HG03064 (cell line): ENCODE measurements at regions not wholly inside any gene's neighbourhood (a gene's known extent, or its start where the extent isn't known, plus 50 kb on each side); places are given as distances from the start of the nearest gene placed in this dataset.

Experiments used
- ATAC-seq: cut with Tn5 transposase; IDR thresholded peaks from one replicate; pipeline ENCODE4 v1.9.1; 2021; ENCODE audit warnings: low read depth; ENCODE audit not compliant: unreplicated experiment

DNA sequence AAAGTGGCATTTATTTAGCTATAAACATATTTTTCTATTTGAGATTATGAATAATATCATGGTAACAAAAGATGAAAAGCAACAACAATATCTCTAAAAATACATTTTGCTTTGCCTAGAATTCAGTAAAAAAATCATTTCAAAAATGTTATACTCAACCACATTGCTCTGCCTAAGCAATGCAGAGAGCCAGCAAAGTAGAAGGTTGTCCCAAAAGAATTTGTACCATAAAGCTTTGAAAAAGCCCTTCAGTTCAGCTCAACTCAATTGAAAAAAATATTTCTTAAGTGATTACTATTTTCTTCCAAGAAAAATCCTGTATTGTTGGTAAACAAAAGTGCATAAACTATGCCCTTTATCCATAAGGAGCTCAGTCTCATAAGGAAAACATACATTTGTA, 301.2 kb upstream of the ARSJ start:
- ATAC-seq: no peak

DNA sequence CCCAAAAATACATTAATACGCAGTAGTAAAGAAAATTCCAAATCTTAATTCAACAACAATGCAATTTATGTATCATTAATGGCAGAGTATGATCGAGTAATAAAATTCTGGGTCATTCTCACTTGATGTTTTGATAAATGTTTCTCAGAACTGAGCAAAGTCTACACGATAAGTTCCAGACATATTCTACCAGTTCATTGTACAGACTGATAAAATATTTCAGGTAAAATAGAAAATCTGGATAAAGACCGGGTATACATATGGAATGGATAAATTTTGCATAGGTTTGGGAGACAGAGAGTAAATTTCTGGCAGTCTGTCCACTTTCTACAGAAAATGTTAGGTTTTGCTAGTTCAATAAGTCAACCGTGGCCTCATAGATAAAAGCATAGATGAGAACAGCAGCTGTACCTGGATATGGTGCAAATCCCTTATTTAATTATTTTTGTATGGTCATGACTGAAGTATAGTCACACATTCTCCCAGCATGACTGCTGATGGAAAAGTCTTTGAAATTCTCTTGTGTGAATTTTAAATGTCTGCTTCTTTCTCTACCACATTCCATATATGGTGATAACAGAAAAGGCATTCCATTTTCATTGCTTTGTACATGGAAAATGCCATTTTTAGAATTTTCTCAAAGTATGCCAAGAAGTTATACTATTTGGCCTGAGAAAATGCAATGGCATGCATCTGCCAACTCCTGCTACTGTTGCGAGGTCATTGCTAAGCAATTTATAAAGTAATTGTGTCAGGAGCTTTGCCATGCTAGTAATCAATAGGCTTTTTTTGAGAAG, 301.9 kb upstream of the ARSJ start:
- no peak for ATAC-seq

DNA sequence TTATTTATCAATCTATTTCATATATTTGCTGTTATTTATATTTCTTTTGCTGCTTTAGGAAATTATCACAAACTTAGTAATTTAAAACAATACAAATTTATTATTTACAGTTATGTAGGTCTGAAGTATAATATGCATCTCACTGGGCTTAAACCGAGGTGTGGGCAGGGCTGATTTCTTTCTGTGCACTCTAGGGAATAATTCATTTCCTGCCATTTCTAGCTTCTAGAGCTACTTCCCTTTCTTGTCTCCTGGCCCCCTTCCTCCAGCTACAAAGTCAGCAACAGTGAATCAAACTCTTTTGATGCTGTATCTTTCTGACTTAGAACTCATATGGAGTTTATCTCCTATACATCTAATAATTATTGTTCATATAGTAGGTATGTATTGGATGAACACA, 303.5 kb upstream of the ARSJ start:
- ATAC-seq: no peak

DNA sequence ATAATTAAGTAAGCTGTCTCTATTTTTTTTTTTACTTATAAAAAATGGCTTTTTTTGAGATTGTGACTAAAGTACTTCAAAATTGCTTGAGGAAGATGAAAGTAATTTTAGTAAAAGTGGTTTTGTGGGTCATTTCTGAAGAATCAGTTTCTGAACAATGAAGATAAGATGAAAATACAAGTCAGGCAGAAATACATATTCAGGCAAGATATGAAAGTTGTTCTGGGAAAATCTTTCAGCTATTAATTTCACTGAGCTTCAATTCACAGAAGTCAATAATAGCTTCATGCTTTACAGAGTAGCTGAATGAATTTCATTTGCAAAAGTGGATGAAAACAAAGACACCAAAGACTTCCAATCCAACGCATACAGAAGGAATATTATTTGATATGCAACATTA, 305.2 kb upstream of the ARSJ start:
- no peak for ATAC-seq

- ATAC-seq: no peak
Measured at GRCh38 chr4:114286262-114286810, 306.9 kb upstream of the ARSJ start.

- no peak for ATAC-seq
Measured at GRCh38 chr4:114287079-114287696, 307.7 kb upstream of the ARSJ start.

GRCh38 chr4:114296126-114296525, 302.5 kb upstream of the UGT8 start:
- no peak for ATAC-seq

DNA sequence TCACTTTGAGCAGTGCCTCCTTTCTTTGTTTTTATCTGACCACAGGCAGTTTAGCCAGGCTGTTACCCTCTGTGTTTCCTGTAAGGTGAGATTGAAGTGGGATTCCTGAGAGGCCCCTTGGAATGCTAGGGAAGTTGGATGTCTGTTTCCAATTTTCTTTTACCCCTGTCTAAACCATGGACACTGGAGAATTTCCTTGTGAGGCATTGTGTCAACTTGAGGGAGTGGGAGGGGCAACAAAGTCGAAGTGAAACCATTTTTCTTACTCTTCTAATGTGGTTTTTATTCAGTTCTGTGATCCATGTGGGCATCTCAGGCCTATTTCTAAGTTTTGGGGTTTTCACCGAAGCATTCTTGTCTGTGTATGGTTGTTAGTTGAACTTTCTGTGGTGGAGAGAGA, 296.1 kb upstream of the UGT8 start:
- ATAC-seq: no peak

GRCh38 chr4:114304046-114304445, 294.6 kb upstream of the UGT8 start:
- no peak for ATAC-seq

- ATAC-seq: no peak
Measured at GRCh38 chr4:114304567-114304966, 294.0 kb upstream of the UGT8 start.

DNA sequence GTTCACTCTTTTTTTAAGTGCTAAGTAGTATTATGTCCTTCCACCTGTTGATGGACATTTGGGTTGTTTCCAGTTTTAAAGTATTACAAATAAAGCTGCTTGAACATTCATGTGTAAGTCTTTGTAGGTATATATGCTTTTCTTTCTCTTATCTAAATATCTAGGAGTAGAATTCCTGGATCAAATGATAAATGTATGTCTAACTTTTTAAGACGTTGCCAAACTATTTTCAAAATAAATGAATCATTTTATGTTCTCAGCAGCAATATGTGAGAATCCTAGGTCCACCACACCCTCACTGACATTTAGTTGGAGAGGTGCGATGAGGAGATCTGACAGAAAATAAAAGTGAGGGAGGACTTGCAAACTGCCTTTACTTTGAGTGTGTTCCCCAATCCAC, 291.7 kb upstream of the UGT8 start:
- no peak for ATAC-seq

GRCh38 chr4:114310296-114310925, 288.2 kb upstream of the UGT8 start:
- ATAC-seq: no peak

GRCh38 chr4:114311787-114312186, 286.8 kb upstream of the UGT8 start:
- ATAC-seq: no peak

GRCh38 chr4:114312338-114312737, 286.3 kb upstream of the UGT8 start:
- no peak for ATAC-seq

DNA sequence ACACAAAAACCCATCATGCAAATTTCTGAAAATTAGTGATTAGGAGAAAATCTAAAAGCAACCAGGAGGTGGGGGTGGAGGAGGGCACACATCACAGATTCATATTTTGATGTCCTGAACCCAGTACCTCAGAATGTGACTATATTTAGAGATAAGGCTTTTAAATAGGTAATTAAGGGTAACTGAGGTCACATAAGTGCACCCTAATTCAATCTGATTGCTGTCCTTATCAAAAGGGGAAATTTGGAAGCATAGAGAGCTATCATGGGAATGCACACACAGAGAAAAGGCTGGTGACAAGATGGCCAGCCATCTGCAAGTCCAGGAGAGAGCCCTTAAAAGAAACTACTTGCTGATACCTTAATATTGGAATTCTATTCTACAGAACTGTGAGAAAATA, 281.8 kb upstream of the UGT8 start:
- ATAC-seq: no peak

DNA sequence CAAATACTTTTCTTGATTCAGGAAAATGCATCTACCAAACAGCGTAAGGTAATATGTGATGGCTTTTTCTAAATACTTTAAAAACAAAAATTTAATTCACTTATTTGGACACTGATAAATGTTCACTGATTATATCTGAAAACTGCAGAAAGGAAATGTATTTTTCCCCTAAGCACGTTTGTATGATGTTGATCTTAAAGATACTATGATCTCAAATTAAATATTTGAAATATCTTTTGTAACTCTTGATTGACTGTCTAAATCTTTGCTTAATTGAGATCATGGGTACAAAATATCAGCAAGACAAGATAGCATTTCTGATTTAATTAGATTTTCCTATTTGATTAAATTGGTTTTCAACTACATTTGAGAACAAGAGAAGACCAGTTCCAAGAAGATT, 281.0 kb upstream of the UGT8 start:
- no peak for ATAC-seq

DNA sequence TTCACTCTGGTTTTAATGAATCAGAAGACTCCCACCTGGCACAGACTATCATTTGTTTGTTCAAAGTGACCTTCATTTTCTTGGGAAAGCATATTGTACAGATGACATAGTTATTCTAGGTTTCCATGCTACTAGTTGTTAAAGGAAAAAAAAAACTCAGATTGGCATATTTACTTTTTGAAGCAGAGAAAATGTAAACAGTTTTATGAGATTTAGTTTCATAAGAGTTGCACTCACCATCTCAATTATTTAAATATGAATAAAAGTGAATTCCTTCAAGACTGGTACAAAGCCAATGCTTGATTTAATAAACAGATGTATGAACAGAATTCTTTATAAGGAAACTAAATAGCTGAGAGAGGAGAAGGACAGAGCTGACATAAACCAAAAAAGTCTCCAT, 280.3 kb upstream of the UGT8 start:
- no peak for ATAC-seq

DNA sequence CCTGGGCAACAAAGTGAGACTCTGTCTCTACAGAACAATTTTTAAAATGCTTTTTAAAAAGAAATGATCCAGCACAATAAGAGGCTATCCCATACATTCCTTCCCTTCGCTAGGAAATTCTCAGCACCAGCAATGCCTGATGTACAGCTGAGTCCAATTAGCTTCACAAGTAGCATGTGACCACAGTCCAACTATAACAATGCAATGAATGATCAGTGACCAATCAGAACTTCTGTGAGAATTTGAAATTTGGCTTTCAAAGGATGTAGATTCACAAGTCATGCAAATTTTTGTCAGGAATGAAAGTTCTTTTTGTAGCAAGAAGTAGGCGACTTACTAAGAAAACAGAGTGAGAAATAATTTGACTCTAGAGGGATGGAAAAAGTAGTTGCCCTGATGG, 278.5 kb upstream of the UGT8 start:
- no peak for ATAC-seq

DNA sequence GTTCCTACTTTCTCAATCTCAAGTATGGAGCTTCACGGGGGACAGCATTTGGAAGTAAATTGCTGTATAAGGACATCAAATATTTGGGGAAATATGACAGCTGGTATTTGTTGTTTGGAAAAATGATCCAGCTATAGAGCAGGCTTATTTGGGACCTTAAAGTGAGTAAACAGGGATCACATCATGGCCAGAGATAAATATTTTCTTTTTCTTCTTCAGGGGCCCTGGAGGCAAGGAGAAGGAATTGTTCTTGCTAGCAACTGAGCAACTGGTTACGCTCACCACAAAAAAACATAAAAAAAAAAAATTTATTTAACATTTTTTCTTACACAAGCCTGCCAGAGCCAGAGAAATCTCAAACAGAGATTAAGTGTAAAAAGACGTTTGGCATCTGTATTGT, 277.2 kb upstream of the UGT8 start:
- no peak for ATAC-seq

GRCh38 chr4:114323841-114324240, 274.8 kb upstream of the UGT8 start:
- ATAC-seq: no peak

DNA sequence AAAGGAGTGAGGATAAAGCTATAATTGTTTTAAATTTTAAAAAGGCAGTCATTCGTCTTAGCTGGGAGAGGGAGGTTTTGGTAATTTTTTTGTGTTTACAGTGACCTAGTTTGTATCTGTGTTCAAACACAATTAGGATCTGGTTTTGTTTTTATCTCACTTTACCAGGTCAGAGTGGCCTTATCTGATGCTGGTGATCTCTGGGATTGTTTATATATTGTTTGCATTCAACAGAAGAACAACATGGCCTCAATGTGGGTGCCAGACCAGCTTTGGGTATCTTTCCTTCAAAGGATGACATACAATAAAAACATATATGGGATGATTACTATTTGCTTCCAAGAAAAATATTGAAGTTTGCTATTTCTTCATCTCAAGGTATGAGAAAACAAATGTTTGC, 272.2 kb upstream of the UGT8 start:
- ATAC-seq: no peak

- ATAC-seq: no peak
Measured at GRCh38 chr4:114332119-114332518, 266.5 kb upstream of the UGT8 start.
